Head of caudate nucleus (tissue), 42 donors: ENCODE measurements at regions not wholly inside any gene's neighbourhood (a gene's known extent, or its start where the extent isn't known, plus 50 kb on each side); places are given as distances from the start of the nearest gene placed in this dataset.

Source experiments
- DNase-seq, 42 donors: peaks; one replicate each; pipeline versions ENCODE4 v3.0.0 to v3.0.0-alpha.2; 2020 to 2021; ENCODE audit warnings: mixed read lengths in 7 of 42
- intact Hi-C: fragments of 100-400 bp; cut with DNase I; formaldehyde crosslinking; loops from one replicate; pipeline ENCODE4 v1.15.0; 2022

DNA sequence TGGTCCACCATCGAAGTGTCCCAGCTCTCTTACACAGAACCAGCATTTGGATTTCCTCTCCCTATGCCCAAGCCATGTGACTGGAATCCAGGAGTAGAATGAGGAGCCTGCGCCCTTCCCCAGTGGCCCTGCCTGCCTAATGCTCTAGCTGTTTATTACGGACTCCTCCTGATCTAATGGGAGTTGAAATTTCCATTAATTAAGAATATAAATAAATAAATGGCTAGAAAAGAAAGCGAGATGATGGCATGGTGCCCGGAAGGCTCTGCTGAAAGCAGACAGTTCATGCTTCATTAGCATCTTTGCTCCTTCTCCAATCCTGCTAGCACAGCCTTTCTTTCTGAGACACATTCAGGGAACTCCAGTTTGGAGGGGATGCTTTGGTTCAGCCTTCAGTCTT lies 216.2 kb downstream of the SEC16B start:
- intact Hi-C loops = no loop called here
- peak in 38 of 42 donors; percentile 10 to 79 (median 38) for DNase-seq

- intact Hi-C loops = no loop called here
- no peak for DNase-seq
These were observed 221.6 kb downstream of the SEC16B start for GRCh38 chr1:177748080-177748801.

DNA sequence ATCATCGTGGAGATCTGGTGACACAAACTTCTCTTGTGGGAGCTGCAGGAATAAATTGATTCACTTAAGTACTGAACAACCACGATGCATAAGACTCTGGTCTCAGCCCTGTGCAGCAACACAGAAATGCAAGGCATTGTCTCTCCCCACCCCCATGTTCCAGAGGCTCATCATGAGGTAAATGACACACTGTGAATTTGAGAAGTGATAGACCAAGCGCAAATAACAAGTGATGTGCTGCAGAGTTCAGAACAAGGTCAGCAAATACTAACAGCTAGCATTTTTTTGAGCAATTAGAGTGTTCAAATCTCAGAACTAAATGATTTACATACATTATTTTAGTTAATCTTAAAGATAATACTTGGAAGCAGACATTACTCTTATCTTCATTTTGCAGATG lies 223.7 kb downstream of the SEC16B start:
- intact Hi-C loops = no loop called here
- no peak for DNase-seq

DNA sequence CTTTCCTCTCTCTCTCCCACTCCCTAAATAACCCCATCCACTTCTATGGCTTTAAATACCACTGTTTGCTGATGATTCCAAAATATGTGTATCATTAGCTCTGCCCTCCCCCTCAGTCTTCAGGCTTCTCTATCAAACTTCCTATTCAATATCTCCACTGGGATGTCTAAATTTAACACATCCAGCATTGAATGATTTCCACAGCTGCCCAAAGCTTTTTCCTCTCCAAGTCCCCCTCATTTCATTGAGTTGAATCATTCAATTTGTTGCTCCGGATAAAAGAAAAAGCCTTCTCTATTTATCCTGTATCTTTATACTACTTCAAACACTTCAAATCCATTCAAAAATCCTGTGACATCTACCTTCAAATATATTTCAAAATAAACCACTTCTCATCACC lies 225.0 kb downstream of the SEC16B start:
- intact Hi-C loops = no loop called here

GRCh38 chr1:177741476-177741875 lies 228.4 kb downstream of the SEC16B start:
- intact Hi-C loops = no loop called here
- peak in 6 of 42 donors; percentile 1 to 42 (median 8) for DNase-seq

More for the DNA sequence above, 225.0 kb downstream of the SEC16B start:
- no peak for DNase-seq

DNA sequence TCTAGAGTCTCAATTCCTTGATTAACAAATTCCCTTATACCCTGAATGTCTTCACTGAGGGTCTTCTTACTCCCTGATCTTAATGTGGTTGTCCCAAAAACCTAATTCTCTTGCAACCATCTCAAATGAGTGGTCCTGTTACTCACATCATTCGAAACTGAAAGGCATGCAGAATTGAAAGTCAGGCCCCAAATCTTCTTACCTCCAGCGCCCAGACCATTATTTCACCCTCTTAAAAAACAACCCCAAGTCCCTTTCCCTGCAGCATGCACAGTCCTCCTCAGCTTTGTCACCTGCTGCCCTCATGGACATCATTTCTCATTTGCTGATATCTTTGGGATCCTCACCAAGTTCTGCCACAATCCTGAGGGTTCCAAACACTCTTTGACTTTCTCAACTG lies 230.1 kb downstream of the SEC16B start:
- no peak for DNase-seq
- intact Hi-C loops = no loop called here

DNA sequence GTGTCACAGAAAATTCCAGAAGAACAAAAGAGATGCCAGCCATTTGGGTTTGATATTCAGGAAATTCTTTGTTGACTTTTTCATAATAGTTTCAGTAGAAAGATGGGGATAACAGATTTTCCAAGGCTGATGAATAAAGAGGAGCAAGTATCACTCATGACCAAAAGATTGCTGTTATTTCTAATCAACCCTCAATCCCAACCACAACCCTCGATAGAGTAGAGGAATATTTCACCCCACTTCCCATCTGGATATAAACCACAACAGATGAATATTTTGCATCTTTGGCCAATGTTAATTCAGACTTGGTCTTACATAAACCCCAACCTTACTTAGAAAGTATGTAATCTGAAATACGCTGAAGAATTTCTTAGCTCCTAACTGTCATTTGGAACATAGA lies 232.4 kb downstream of the SEC16B start:
- intact Hi-C loops = no loop called here
- no peak for DNase-seq

DNA sequence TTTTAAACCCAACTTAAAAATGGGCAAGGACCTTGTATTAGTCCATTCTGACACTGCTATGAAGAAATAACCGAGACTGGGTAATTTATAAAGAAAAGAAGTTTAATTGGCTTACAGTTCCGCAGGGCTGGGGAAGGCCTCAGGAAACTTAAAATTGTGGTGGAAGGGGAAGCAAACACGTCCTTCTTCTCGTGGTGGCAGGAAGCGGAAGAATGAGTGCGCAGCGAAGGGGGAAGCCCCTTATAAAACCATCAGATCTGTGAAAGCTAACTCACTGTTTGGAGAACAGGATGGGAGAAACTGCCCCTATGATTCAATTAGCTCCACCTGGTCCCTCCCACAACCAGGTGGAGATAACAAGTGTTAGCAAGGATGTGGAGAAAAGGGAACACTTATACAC lies 237.7 kb downstream of the SEC16B start:
- intact Hi-C loops = no loop called here
- DNase-seq = no peak

DNA sequence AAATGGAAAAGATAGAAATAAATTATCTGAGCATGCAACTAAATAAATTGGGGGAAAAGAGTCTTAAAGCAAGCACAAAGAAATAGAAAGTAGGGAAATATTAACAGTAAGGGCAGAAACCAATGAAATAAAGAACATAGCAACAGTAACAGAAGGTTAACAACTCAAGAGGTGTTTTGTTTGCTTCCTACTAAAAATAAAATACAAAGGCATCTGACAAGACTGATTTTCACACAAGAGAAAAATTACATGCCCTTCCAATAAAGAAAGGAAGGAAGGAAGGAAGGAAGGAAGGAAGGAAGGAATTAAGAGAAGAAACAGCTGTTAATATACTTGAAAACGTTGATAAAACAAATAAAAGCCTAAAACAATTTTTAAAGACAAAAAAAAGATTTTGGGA lies 240.2 kb downstream of the SEC16B start:
- DNase-seq = no peak
- intact Hi-C loops = no loop called here

DNA sequence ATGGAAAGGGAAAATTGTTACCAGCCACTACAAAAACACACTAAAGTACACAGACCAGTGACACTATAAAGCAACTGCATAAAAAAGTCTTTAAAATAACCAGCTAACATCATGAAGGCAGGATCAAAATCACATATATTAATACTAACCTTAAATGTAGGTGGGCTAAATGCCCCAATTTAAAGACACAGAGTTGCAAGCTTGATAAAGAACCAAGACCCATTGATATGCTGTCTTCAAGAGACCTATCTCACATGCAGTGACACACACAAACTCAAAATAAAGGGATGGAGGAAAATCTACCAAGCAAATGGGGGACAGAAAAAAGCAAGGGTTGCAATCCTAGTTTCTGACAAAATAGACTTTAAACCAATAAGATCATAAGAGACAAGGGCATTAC lies 246.3 kb downstream of the SEC16B start:
- intact Hi-C loops = no loop called here
- DNase-seq = no peak

DNA sequence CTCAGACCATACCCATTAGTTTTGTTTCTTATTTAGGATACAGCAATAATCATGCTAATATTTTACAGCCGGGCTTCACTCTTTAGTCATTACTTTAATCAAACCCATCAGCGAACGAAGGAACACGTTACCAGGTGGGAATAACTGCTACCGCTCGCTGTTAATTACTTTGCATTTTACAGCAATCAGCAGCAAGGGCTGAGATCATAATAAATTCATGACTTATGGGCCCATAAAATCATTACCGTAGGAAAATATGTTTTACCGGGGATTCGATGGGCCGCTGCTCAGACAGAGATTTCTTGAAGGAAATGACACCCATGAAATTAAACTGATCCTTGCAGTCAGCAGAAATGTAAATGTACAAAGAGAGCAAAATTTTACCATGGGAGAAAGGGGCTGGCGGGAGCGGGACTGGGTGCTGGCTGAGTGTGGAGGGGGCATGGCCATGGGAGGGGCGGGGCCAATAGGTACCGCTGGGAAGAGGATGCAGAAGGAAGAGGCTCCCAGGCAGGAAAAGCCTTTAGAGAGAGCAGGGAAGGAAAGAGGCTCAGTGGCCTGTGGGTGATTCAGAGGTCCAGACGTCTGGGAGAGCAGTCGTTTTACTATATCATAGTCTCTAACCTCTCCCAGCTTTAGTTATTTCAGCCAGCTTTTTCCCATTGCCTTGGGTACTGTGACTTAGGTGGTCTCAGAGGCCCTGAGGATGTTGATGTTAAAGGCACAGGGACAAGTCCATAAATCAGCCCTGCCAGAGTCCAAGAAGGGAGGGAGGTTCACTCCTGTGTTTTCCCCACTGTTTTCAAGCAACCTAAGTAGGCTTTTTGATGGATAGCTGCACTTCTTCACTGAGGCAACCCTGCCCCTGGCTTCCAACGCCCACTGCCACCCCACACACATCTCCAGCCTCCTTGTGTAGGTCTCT lies 258.9 kb downstream of the SEC16B start:
- intact Hi-C loops = no loop called here
- no peak for DNase-seq

GRCh38 chr1:177708406-177708805 lies 261.5 kb downstream of the SEC16B start:
- intact Hi-C loops = no loop called here
- no peak for DNase-seq

DNA sequence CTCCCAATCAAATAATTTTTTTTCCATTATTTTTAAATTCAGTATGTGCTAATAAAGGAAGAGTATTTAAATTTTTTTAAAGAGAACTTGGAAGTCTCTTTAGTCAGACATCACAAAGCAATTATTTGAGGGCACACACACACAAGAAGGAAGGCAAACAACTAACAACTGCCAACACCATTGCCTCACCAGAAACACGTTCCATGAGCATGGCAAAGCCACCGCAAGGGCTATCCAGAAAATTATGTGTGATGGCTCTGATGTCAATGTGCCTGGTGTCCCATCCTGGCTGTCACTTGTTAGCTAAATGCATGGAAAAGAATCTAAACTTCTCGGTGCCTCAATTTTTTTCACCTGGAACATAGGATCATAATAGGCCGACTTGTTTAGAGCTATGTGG lies 262.9 kb downstream of the SEC16B start:
- intact Hi-C loops = no loop called here
- no peak for DNase-seq

DNA sequence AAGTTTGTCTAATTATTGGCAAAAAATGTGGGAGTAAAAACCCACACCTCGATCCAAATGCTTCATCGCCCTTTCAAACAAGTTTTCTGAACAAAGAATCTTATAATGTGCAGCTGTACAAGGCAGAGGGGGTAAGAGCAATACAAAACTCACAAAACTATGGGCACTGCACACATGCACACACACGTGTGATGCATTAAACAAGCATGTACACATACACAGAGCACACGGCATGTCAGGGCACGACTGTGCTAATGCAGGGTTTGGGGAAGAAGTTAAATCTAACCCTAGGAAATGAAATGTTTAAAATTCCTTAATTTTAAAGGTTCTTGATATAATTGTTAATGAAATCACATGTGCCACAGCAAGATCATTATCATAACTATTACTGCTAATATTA lies 264.0 kb downstream of the SEC16B start:
- intact Hi-C loops = no loop called here
- no peak for DNase-seq

DNA sequence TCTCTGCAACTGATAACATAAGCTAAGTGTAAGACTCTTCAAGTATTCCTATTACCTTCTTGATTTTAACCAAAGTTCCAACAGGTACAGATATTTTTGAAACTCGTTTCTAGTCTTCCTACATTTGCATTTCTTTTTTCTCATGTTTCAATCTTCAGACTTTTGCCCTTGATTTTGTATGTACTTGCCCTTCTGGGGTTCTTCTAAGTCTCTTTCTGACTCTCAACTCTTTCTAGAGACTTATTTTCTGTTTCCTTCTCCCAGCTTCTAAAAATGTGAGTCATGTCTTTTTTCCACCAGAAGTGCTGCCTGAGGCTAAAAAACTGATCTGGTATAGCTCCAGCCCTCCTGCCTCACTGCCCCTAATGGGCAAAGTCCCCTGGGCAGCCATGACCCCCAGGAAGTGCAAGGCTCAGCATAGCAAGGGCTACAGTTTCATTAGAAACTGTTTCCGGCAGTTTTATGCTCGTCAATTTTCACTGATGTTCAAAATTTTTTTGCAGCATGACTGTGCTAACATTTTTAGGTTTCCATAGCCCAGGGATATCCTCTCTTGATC lies 265.9 kb downstream of the SEC16B start:
- intact Hi-C loops = no loop called here
- DNase-seq = no peak

DNA sequence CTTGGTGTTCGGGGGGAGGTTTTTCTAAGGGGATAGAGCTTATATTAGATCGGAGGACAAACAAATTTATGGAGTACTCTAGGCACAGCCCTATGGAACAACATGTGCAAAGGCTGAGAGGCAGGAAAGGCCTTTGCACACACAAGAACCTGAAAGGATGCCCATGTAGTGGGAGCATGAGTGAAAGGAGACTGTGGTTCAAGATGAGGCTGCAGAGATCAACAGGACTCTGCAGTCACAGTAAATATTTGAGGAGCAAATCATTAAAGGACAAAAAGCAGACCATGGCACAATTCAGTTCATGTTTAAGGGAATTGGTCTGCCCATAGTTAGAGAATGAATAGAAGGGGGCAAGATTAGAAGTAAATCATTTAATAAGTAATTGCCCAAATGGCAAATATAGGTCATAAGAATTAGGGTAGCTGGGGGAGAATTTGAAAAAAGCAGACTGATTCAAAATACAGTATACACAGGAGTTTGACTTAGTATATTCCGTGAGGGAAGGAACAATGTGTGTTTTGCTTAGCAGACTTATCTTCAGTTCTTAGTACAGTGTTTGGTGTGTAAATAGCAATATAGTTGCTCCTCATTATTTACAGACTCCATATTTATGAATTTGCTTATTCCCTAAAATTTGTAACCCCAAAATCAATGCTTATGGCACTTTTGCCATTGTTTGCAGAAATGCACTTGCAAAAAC lies 268.1 kb downstream of the SEC16B start:
- no peak for DNase-seq
- intact Hi-C loops = no loop called here

- no peak for DNase-seq
- intact Hi-C loops = no loop called here
These were observed 269.0 kb downstream of the SEC16B start for GRCh38 chr1:177700856-177701255.

- intact Hi-C loops = no loop called here
These were observed 278.9 kb downstream of the SEC16B start for GRCh38 chr1:177690996-177691395.

GRCh38 chr1:177687544-177687943 lies 282.3 kb downstream of the SEC16B start:
- no peak for DNase-seq
- intact Hi-C loops = no loop called here

More at GRCh38 chr1:177690996-177691395, 278.9 kb downstream of the SEC16B start:
- no peak for DNase-seq

GRCh38 chr1:177686933-177687332 lies 282.9 kb downstream of the SEC16B start:
- no peak for DNase-seq
- intact Hi-C loops = no loop called here
